ENCODE measurements at regions not wholly inside any gene's neighbourhood (a gene's known extent, or its start where the extent isn't known, plus 50 kb on each side); places are given as distances from the start of the nearest gene placed in this dataset.
A peak's percentile ranks its signal among the peaks of the same experiment; 100 is the strongest.

DNA sequence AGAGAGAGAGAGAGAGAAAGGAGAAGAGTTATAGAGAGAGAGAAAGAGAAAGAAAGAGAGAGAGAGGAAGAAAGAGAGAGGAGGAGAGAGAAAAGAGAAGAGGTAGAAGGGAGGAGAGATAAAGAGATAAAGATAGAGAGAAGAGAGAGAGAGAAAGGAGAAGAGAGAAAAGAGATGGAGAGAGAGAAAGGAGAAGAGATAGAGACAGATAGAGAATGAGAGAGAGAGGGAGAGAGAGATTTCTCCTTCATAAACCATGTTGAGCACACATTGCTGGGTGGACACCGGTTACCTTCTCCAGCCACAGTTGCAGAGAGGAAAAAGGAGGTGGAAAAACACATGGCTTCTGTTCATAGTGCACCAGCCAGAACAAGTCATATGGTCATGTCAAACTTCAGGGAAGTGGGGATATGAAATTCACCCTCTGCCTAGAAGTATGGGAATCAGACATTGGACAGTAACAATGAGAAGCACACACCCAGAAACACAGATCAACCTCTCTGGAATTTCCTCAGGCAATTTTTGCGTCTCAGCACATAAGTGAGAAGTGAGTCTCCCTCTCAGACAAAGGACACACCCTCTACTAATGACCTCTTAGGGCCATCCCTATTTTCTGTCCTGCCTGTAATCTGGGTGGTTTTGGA lies 172.5 kb upstream of the SVIL start:
- ATAC-seq = no peak
- peak; percentile 65 for DNase-seq
- Histone ChIP-seq H3K9me2 (replicated peaks; ENCODE audit: low read length) (no peaks in the 10 kb centered on the region), H3K9ac (ENCODE audit: low read length) (peak overlapping the region; percentile 45; the same call in 1 of the 2 replicates), H3K4me3 (ENCODE audit: low read length) (no peak overlapping the region), H4K20me1 (ENCODE audit: low read length) (no peaks in the 10 kb centered on the region), H3K27ac (ENCODE audit: low read length) (peak overlapping the region; percentile 100), H3K9me3 (ENCODE audit: low read length) (no peaks in the 10 kb centered on the region), H3K4me2 (ENCODE audit: low read length) (peak overlapping the region; percentile 52; the same call in 1 of the 2 replicates), H3K4me1 (ENCODE audit: insufficient read depth, low read length) (peaks cover 67% of the 10 kb centered on the region), H3K79me2 (ENCODE audit: low read length) (no peaks in the 10 kb centered on the region), H3K36me3 (ENCODE audit: low read depth, low read length) (no peaks in the 10 kb centered on the region), H3F3A (ENCODE audit: low read length, unreplicated experiment) (peaks cover 5% of the 10 kb centered on the region), H3K27me3 (ENCODE audit: low read length) (no peaks in the 10 kb centered on the region), H2AFZ (ENCODE audit: low read length) (no peak overlapping the region)
- POLR2A ChIA-PET (ENCODE audit: unreplicated experiment) = no interaction called here
- intact Hi-C loops (cut with micrococcal nuclease) = no loop called here
- TF ChIP-seq, protein P1, sequence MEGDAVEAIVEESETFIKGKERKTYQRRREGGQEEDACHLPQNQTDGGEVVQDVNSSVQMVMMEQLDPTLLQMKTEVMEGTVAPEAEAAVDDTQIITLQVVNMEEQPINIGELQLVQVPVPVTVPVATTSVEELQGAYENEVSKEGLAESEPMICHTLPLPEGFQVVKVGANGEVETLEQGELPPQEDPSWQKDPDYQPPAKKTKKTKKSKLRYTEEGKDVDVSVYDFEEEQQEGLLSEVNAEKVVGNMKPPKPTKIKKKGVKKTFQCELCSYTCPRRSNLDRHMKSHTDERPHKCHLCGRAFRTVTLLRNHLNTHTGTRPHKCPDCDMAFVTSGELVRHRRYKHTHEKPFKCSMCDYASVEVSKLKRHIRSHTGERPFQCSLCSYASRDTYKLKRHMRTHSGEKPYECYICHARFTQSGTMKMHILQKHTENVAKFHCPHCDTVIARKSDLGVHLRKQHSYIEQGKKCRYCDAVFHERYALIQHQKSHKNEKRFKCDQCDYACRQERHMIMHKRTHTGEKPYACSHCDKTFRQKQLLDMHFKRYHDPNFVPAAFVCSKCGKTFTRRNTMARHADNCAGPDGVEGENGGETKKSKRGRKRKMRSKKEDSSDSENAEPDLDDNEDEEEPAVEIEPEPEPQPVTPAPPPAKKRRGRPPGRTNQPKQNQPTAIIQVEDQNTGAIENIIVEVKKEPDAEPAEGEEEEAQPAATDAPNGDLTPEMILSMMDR (conservative IDR thresholded peaks at IDR 0.05; ENCODE audit: low read depth, low read length) = no peak
- TF ChIP-seq EZH2phosphoT487 (IDR thresholded peaks at IDR 0.05; ENCODE audit: borderline replicate concordance, low read length) (no peak), EZH2 (IDR thresholded peaks at IDR 0.05; ENCODE audit: low read length, unreplicated experiment) (no peak)
- CTCF ChIA-PET = no interaction called here
- no TSS peak for BruUV-seq (replicated peaks)

DNA sequence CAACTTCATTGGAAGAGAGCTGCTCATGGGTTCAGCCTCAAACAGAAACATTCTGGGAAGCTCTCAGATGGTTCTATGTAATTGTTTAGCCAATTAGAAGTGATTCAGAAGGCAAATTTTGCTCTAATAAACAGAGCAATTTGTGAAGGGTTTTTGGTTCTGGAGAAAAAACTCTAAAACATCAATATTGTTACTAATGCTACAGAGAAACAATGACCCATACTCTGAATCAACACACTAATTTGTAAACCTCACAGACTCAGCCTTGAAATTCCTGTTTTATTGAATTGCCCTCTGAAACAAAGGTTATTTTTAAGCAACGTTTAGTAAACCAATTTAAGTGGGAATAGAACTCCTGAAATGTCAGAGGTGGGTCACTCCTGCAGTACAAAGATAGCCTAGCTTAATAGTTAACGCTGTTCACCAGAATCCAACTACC lies 171.6 kb upstream of the SVIL start:
- intact Hi-C loops (cut with micrococcal nuclease) = no loop called here
- ChIA-PET CTCF (no interaction called here), POLR2A (ENCODE audit: unreplicated experiment) (interaction anchor here (0.6 kb wide), 1 partner anchor 54 kb away, joined by 3 read pairs; no protein-coding TSS in a partner anchor)
- Histone ChIP-seq H3K9ac (ENCODE audit: low read length) (peak overlapping the region; percentile 45; the same call in 1 of the 2 replicates), H3K27me3 (ENCODE audit: low read length) (no peaks in the 10 kb centered on the region), H4K20me1 (ENCODE audit: low read length) (no peaks in the 10 kb centered on the region), H3K9me2 (replicated peaks; ENCODE audit: low read length) (no peaks in the 10 kb centered on the region), H3K9me3 (ENCODE audit: low read length) (no peaks in the 10 kb centered on the region), H2AFZ (ENCODE audit: low read length) (no peak overlapping the region), H3K4me3 (ENCODE audit: low read length) (no peak overlapping the region), H3K27ac (ENCODE audit: low read length) (peak overlapping the region; percentile 100), H3K4me2 (ENCODE audit: low read length) (peak overlapping the region; percentile 52), H3K36me3 (ENCODE audit: low read depth, low read length) (no peaks in the 10 kb centered on the region), H3K79me2 (ENCODE audit: low read length) (no peaks in the 10 kb centered on the region), H3K4me1 (ENCODE audit: insufficient read depth, low read length) (peaks cover 59% of the 10 kb centered on the region), H3F3A (ENCODE audit: low read length, unreplicated experiment) (peaks cover 3% of the 10 kb centered on the region)
- peak; percentile 45 for DNase-seq
- TF ChIP-seq EZH2phosphoT487 (IDR thresholded peaks at IDR 0.05; ENCODE audit: borderline replicate concordance, low read length) (no peak), EZH2 (IDR thresholded peaks at IDR 0.05; ENCODE audit: low read length, unreplicated experiment) (no peak)
- TF ChIP-seq, protein P1 (conservative IDR thresholded peaks at IDR 0.05; ENCODE audit: low read depth, low read length) = no peak
- ATAC-seq = peak; percentile 5; the same call in 1 of the 2 replicates
- BruUV-seq (replicated peaks) = no TSS peak

DNA sequence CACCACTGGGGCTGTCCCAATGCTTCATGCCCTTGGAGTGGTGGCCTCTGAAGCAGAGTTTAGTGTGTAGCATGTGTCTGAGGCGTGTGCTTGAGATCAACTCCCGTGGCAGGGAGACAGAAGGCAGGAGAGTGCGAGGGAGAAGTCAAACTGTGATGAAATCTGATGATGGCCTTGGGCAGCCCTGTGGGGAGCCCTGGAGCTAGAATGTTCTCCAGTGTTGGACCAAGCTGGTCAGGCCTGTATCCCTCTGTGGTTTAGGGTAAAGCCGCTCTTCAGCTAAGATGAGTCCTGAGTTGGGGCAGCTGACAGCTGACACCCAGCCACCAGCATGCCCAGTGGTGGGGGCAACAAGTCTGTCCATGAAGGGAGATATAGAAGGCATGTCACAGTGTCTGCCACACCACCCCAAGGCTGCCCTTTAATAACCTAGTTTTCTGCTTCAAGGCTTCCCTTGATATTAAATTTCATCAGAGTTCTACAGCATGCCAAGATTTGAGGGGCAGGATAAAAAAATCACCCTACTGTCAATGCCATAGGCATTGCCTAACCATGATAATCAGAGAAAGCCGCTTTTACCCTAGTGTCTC lies 170.5 kb upstream of the SVIL start:
- no TSS peak for BruUV-seq (replicated peaks)
- no peaks in the 10 kb centered on the region for H4K20me1 ChIP-seq (ENCODE audit: low read length)
- no peaks in the 10 kb centered on the region for H3K9me2 ChIP-seq (replicated peaks; ENCODE audit: low read length)
- no peak overlapping the region for H2AFZ ChIP-seq (ENCODE audit: low read length)
- peak overlapping the region; percentile 100 for H3K27ac ChIP-seq (ENCODE audit: low read length)
- TF ChIP-seq EZH2 (IDR thresholded peaks at IDR 0.05; ENCODE audit: low read length, unreplicated experiment) (no peak), EZH2phosphoT487 (IDR thresholded peaks at IDR 0.05; ENCODE audit: borderline replicate concordance, low read length) (no peak)
- TF ChIP-seq, protein P1 (conservative IDR thresholded peaks at IDR 0.05; ENCODE audit: low read depth, low read length) = no peak
- no peaks in the 10 kb centered on the region for H3F3A ChIP-seq (ENCODE audit: low read length, unreplicated experiment)
- CTCF ChIA-PET = no interaction called here
- H3K4me2 ChIP-seq (ENCODE audit: low read length) = peak overlapping the region; percentile 66; the same call in 1 of the 2 replicates
- peaks cover 50% of the 10 kb centered on the region for H3K4me1 ChIP-seq (ENCODE audit: insufficient read depth, low read length)
- ATAC-seq (no peak), DNase-seq (no peak)
- peak overlapping the region; percentile 72 for H3K9ac ChIP-seq (ENCODE audit: low read length)
- intact Hi-C loops (cut with micrococcal nuclease) = no loop called here
- no peak overlapping the region for H3K4me3 ChIP-seq (ENCODE audit: low read length)
- no peaks in the 10 kb centered on the region for H3K36me3 ChIP-seq (ENCODE audit: low read depth, low read length)
- no peaks in the 10 kb centered on the region for H3K9me3 ChIP-seq (ENCODE audit: low read length)
- H3K79me2 ChIP-seq (ENCODE audit: low read length) = no peaks in the 10 kb centered on the region
- POLR2A ChIA-PET (ENCODE audit: unreplicated experiment) = no interaction called here
- no peaks in the 10 kb centered on the region for H3K27me3 ChIP-seq (ENCODE audit: low read length)
